Common myeloid progenitor, CD34-positive (primary cell): ENCODE measurements at regions not wholly inside any gene's neighbourhood (a gene's known extent, or its start where the extent isn't known, plus 50 kb on each side); places are given as distances from the start of the nearest gene placed in this dataset.
"Not testable (repeated sequence)": the region's sequence is repeated elsewhere in the genome, so short reads cannot be mapped to it uniquely, and the experiment has no call there.

Source experiments
- CTCF ChIA-PET: fragments of 350-600 bp; sonication (Branson Sonifier 250); formaldehyde crosslinking; loops from one replicate; lab custom pipeline; 2021; ENCODE audit warnings: antibody characterized with exemption; lab: Charles Lee
- POLR2A ChIA-PET: fragments of 350-600 bp; sonication (Branson Sonifier 250); formaldehyde crosslinking; loops from one replicate; lab custom pipeline; 2021; ENCODE audit warnings: antibody characterized with exemption; lab: Charles Lee
- DNase-seq, 3 donors: peaks; one replicate each; pipeline versions ENCODE4 v3.0.0 to v3.0.0-alpha.2; 2013
- H3K27ac ChIP-seq, 2 experiments: 1 replicate in 1 of 2; 2 replicates in 1 of 2; pipeline ENCODE4 v1.7.0; 2013; ENCODE audit warnings: inconsistent platforms in 2 of 2, low read length in 2 of 2, mild to moderate bottlenecking in 2 of 2, low read depth in 1 of 2, moderate library complexity in 1 of 2; ENCODE audit not compliant: severe bottlenecking in 2 of 2, insufficient read depth in 1 of 2, poor library complexity in 1 of 2
- H3K27me3 ChIP-seq, 5 experiments: replicated peaks in 2 of 5; 1 replicate in 3 of 5; 2 replicates in 2 of 5; pipeline versions ENCODE4 v1.6.1 to v1.7.0; 2013; ENCODE audit warnings: low read length in 4 of 5, mild to moderate bottlenecking in 2 of 5, moderate library complexity in 2 of 5, inconsistent platforms in 1 of 5; ENCODE audit not compliant: insufficient read depth in 5 of 5, control insufficient read depth in 4 of 5
- H3K36me3 ChIP-seq, 4 experiments: 1 replicate in 2 of 4; 2 replicates in 2 of 4; pipeline versions ENCODE4 v1.6.1 to v1.7.0; 2013; ENCODE audit warnings: low read length in 3 of 4, control low read depth in 1 of 4, mild to moderate bottlenecking in 1 of 4; ENCODE audit not compliant: control insufficient read depth in 4 of 4, insufficient read depth in 4 of 4
- H3K4me1 ChIP-seq, 4 experiments: 1 replicate in 3 of 4; 2 replicates in 1 of 4; pipeline versions ENCODE4 v1.6.1 to v1.7.1; 2013; ENCODE audit warnings: low read length in 3 of 4, mild to moderate bottlenecking in 3 of 4, control low read depth in 1 of 4, inconsistent platforms in 1 of 4, moderate library complexity in 1 of 4; ENCODE audit not compliant: control insufficient read depth in 4 of 4, insufficient read depth in 4 of 4; ENCODE audit errors: control extremely low read depth in 1 of 4
- H3K4me3 ChIP-seq, 7 experiments: 1 replicate in 4 of 7; 2 replicates in 3 of 7; pipeline versions ENCODE4 v1.5.1 to v1.7.0; 2013; ENCODE audit warnings: mild to moderate bottlenecking in 7 of 7, low read length in 6 of 7, moderate library complexity in 6 of 7, inconsistent platforms in 2 of 7, low read depth in 2 of 7, control low read depth in 1 of 7; ENCODE audit not compliant: insufficient read depth in 4 of 7, control insufficient read depth in 1 of 7; ENCODE audit errors: extremely low read depth in 1 of 7
- H3K9me3 ChIP-seq, 5 experiments: 1 replicate in 4 of 5; 2 replicates in 1 of 5; pipeline versions ENCODE4 v1.6.1 to v1.7.1; 2013; ENCODE audit warnings: low read length in 4 of 5, mild to moderate bottlenecking in 2 of 5, inconsistent platforms in 1 of 5, low read depth in 1 of 5, moderate library complexity in 1 of 5; ENCODE audit not compliant: control insufficient read depth in 4 of 5, insufficient read depth in 2 of 5; ENCODE audit errors: control extremely low read depth in 1 of 5
- WGBS: methylation state at CpG from one replicate; pipeline ENCODE4 v1.1.5; 2013; ENCODE audit not compliant: insufficient coverage; 5-methylcytosine and 5-hydroxymethylcytosine counted together

- no peak overlapping the region for H3K27ac ChIP-seq
- no peaks in the 10 kb centered on the region for H3K36me3 ChIP-seq
- 90% methylated on average over 2 of the region's 2 CpGs for WGBS
- no peak overlapping the region for H3K4me3 ChIP-seq
- no peaks in the 10 kb centered on the region for H3K27me3 ChIP-seq
- H3K4me1 ChIP-seq, result peaks cover 13 to 92% (median 68%) of the 10 kb centered on the region in 4 experiments
- H3K9me3 ChIP-seq, result no peaks in the 10 kb centered on the region
- POLR2A ChIA-PET, result no interaction called here
- no peak for DNase-seq
- CTCF ChIA-PET, result interaction anchor here (0.7 to 63.1 kb wide), 6 partner anchors 5 to 91 kb away, joined by 3 to 2564 read pairs (median 8); no protein-coding TSS in a partner anchor
Measured at GRCh38 chr7:142476077-142476476, 218.2 kb upstream of the PRSS58 start.

GRCh38 chr7:142471820-142472219 is 214.0 kb upstream of the PRSS58 start:
- Histone ChIP-seq H3K27me3 (no peaks in the 10 kb centered on the region), H3K4me3 (peak overlapping the region in 2 of 7 experiments; percentile 12 to 25), H3K36me3 (no peaks in the 10 kb centered on the region), H3K27ac (peak overlapping the region; percentile 18 to 45), H3K9me3 (no peaks in the 10 kb centered on the region), H3K4me1 (peaks cover 18 to 97% (median 76%) of the 10 kb centered on the region in 4 experiments)
- CTCF ChIA-PET, result interaction anchor here (1.7 to 63.1 kb wide), 3 partner anchors 9 to 42 kb away, joined by 4 to 2564 read pairs (median 2564); no protein-coding TSS in a partner anchor
- WGBS, result 29% methylated on average over 1 of the region's 1 CpG
- POLR2A ChIA-PET, result no interaction called here
- no peak for DNase-seq

GRCh38 chr7:142470544-142470830 is 212.6 kb upstream of the PRSS58 start:
- Histone ChIP-seq H3K27me3 (no peaks in the 10 kb centered on the region), H3K36me3 (no peaks in the 10 kb centered on the region), H3K9me3 (no peaks in the 10 kb centered on the region), H3K27ac (peak overlapping the region; percentile 59 to 65), H3K4me1 (peaks cover 18 to 93% (median 70%) of the 10 kb centered on the region in 4 experiments), H3K4me3 (peak overlapping the region in 2 of 7 experiments; percentile 33 to 46)
- ChIA-PET POLR2A (interaction anchor here (1.0 to 2.5 kb wide), 5 partner anchors 8 to 338 kb away, joined by 3 to 18 read pairs (median 6); no protein-coding TSS in a partner anchor), CTCF (interaction anchor here (1.1 to 63.1 kb wide), 5 partner anchors 8 to 166 kb away, joined by 3 to 2564 read pairs (median 5); no protein-coding TSS in a partner anchor)
- 42% methylated on average over 2 of the region's 2 CpGs for WGBS
- DNase-seq, result no peak

- ChIA-PET CTCF (interaction anchor here (1.1 to 63.1 kb wide), 7 partner anchors 7 to 339 kb away, joined by 3 to 2564 read pairs (median 4); no protein-coding TSS in a partner anchor), POLR2A (interaction anchor here (0.6 to 2.5 kb wide), 9 partner anchors 8 to 339 kb away, joined by 3 to 18 read pairs (median 4); no protein-coding TSS in a partner anchor)
- DNase-seq, result peak; percentile 93 to 98 (median 97)
- Histone ChIP-seq H3K36me3 (no peaks in the 10 kb centered on the region), H3K27me3 (no peaks in the 10 kb centered on the region), H3K9me3 (no peaks in the 10 kb centered on the region), H3K4me3 (peak overlapping the region in 5 of 7 experiments; percentile 24 to 54 (median 33)), H3K4me1 (peaks cover 18 to 90% (median 68%) of the 10 kb centered on the region in 4 experiments), H3K27ac (peak overlapping the region; percentile 59 to 79)
- WGBS, result 1% methylated on average over 11 of the region's 11 CpGs
Measured at GRCh38 chr7:142469696-142470543, 212.1 kb upstream of the PRSS58 start.

GRCh38 chr7:142468871-142469665 is 211.2 kb upstream of the PRSS58 start:
- Histone ChIP-seq H3K27ac (peak overlapping the region; percentile 62 to 79), H3K9me3 (no peaks in the 10 kb centered on the region), H3K27me3 (no peaks in the 10 kb centered on the region), H3K4me1 (peaks cover 18 to 87% (median 65%) of the 10 kb centered on the region in 4 experiments), H3K4me3 (peak overlapping the region in 5 of 7 experiments; percentile 24 to 54 (median 33)), H3K36me3 (no peaks in the 10 kb centered on the region)
- DNase-seq, result no peak
- WGBS, result 57% methylated on average over 3 of the region's 6 CpGs
- POLR2A ChIA-PET, result interaction anchor here (0.6 to 2.5 kb wide), 9 partner anchors 9 to 340 kb away, joined by 3 to 18 read pairs (median 4); no protein-coding TSS in a partner anchor
- CTCF ChIA-PET, result interaction anchor here (1.2 to 63.1 kb wide), 8 partner anchors 7 to 340 kb away, joined by 3 to 2564 read pairs (median 4); no protein-coding TSS in a partner anchor

GRCh38 chr7:142467056-142467655 is 209.3 kb upstream of the PRSS58 start:
- Histone ChIP-seq H3K4me1 (peaks cover 22 to 87% (median 76%) of the 10 kb centered on the region in 4 experiments), H3K27ac (peak overlapping the region in 1 of 2 experiments; percentile 20)
- not testable (repeated sequence) for H3K4me3 ChIP-seq, H3K9me3 ChIP-seq, H3K36me3 ChIP-seq, DNase-seq, H3K27me3 ChIP-seq
- POLR2A ChIA-PET, result interaction anchor here (1.5 to 1.6 kb wide), 2 partner anchors 7 to 55 kb away, joined by 4 read pairs; no protein-coding TSS in a partner anchor
- CTCF ChIA-PET, result interaction anchor here (0.6 to 63.1 kb wide), 11 partner anchors 5 to 247 kb away, joined by 3 to 2564 read pairs (median 3); no protein-coding TSS in a partner anchor
- no CpG with 5 or more reads among the region's 7 CpGs for WGBS
